GM18858 (cell line): ENCODE measurements at regions not wholly inside any gene's neighbourhood (a gene's known extent, or its start where the extent isn't known, plus 50 kb on each side); places are given as distances from the start of the nearest gene placed in this dataset.

Experiments used
- ATAC-seq: cut with Tn5 transposase; IDR thresholded peaks from one replicate; pipeline ENCODE4 v1.9.1; 2021; ENCODE audit not compliant: unreplicated experiment

DNA sequence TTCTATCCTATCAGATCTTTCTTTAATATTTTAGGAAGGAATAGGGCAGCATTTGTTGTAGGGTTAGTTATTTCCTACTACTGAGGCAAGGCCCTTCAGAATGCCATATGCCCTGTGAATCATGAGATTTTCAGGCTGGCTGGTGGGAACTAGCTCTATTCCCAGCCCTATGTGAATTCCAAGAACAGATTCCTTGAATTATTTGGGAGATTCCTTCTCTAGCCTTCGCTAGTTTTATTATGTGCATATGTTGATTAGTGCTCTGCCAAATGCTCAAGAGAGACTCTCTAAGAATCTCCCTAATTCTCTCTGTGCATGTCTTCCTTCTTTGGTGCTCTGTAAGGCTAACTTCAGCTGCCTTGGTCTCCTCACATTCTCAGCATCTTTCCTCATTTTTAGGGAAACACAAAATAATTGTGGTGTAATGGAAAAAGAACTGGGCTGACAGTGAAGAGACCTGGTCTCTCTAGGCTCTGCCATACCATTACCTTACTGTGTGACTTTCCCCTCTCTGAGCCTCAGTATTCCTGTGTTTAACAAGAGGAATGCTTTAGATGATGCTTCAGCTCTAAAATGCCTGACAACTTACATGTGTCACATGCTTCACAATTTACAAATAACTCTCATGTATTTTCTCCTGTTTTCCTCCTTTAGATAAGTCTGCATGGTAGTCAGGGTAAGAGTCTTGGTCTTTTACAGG is 79.7 kb downstream of the VMA21 start:
- no peak for ATAC-seq

DNA sequence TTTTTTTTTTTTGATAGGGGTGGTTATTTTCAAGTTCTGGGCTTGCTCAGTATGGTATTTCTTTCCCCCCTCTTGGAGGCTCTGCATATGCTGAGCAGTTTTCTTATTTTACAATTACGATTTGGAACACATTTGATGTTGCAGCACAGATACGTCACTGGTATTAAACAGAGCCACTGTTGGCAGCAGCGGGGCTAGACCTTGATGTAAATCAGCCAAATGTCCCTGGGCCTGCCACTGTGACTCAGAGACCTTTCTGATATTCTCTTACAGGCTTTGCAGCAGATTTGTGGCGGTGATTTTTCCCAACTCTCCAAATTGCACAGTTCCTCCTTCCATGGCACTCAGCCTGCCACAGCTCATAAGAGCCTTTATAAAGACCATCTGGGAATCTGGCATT is 81.1 kb downstream of the VMA21 start:
- no peak for ATAC-seq

DNA sequence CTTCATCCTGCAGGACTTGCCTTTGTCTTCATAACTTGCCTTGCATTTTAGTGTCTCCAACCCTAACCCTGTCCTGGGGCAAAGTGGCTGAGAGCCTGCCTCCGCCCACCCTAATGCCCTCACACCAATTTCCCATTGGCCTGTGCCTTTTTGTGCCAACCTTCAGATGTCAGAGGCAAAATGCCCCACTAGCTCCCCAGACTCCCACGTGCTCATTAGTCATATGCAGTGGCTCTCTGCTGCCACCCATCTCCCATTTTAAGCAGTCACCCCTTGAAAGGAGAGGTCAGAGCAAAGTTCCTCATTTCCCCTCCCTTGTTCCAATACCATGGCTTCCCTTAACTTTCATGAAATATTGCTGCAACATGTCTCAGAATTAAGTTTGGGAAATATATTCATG is 74.8 kb upstream of the PASD1 start:
- ATAC-seq, result peak; percentile 62

DNA sequence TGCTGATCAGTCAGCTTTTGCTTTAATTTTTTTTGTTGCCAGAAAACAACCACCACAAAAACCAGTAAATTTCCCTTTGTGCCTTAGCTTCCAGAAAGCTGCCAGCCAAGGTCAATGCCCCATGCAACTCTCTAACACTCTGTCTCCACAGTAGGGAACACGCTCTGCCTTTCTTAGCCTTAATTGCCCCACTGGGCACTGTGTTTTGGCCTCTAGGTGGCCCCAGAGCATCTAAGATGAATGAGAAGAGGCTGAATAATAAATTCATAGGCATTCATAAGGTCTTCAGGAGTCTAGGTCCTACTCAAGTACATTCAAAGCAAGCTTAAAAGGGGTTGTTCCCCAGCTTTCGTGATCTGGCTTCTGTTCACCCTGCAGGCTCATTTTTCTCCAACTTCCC is 57.7 kb upstream of the PASD1 start:
- no peak for ATAC-seq

- ATAC-seq, result no peak
These were observed 53.3 kb upstream of the PASD1 start for GRCh38 chrX:151510203-151510602.

- ATAC-seq, result no peak
These were observed 50.0 kb upstream of the PASD1 start for GRCh38 chrX:151513472-151513871.
